SH-SY5Y (cell line): ENCODE measurements at regions not wholly inside any gene's neighbourhood (a gene's known extent, or its start where the extent isn't known, plus 50 kb on each side); places are given as distances from the start of the nearest gene placed in this dataset.

ENCODE experiments used
- GATA2 ChIP-seq: IDR thresholded peaks from 2 replicates; pipeline ENCODE4 v1.6.1; 2011; ENCODE audit warnings: mild to moderate bottlenecking, low read depth, low read length
- GATA3 ChIP-seq: IDR thresholded peaks from 2 replicates; pipeline ENCODE4 v1.6.1; 2011; ENCODE audit warnings: low read depth, mild to moderate bottlenecking, low read length, moderate library complexity

GRCh38 chr15:92705764-92706163, 50.2 kb upstream of the FAM174B start:
- no peak for TF ChIP-seq GATA2
- TF ChIP-seq GATA3, result no peak
